ENCODE measurements at regions not wholly inside any gene's neighbourhood (a gene's known extent, or its start where the extent isn't known, plus 50 kb on each side); places are given as distances from the start of the nearest gene placed in this dataset.
"Not testable (repeated sequence)": the region's sequence is repeated elsewhere in the genome, so short reads cannot be mapped to it uniquely, and the experiment has no call there.

- Histone ChIP-seq H3K36me3 (ENCODE audit: control insufficient read depth, insufficient read depth, low read length) (no peaks in the 10 kb centered on the region), H3K27ac (no peak overlapping the region), H3K9me3 (ENCODE audit: control insufficient read depth, low read length) (no peaks in the 10 kb centered on the region), H3K4me2 (ENCODE audit: low read length) (no peak overlapping the region), H2AFZ (no peak overlapping the region), H3K4me3 (ENCODE audit: low read depth, low read length) (no peak overlapping the region), H3K27me3 (ENCODE audit: control insufficient read depth, insufficient read depth, low read length) (no peaks in the 10 kb centered on the region), H3K9ac (no peak overlapping the region), H3K79me2 (no peaks in the 10 kb centered on the region), H3K4me1 (no peaks in the 10 kb centered on the region)
- TF ChIP-seq, protein P1, sequence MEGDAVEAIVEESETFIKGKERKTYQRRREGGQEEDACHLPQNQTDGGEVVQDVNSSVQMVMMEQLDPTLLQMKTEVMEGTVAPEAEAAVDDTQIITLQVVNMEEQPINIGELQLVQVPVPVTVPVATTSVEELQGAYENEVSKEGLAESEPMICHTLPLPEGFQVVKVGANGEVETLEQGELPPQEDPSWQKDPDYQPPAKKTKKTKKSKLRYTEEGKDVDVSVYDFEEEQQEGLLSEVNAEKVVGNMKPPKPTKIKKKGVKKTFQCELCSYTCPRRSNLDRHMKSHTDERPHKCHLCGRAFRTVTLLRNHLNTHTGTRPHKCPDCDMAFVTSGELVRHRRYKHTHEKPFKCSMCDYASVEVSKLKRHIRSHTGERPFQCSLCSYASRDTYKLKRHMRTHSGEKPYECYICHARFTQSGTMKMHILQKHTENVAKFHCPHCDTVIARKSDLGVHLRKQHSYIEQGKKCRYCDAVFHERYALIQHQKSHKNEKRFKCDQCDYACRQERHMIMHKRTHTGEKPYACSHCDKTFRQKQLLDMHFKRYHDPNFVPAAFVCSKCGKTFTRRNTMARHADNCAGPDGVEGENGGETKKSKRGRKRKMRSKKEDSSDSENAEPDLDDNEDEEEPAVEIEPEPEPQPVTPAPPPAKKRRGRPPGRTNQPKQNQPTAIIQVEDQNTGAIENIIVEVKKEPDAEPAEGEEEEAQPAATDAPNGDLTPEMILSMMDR (IDR thresholded peaks at IDR 0.05): no peak
These were observed 1077.6 kb downstream of the TYW1 start for GRCh38 chr7:68074242-68074641.

DNA sequence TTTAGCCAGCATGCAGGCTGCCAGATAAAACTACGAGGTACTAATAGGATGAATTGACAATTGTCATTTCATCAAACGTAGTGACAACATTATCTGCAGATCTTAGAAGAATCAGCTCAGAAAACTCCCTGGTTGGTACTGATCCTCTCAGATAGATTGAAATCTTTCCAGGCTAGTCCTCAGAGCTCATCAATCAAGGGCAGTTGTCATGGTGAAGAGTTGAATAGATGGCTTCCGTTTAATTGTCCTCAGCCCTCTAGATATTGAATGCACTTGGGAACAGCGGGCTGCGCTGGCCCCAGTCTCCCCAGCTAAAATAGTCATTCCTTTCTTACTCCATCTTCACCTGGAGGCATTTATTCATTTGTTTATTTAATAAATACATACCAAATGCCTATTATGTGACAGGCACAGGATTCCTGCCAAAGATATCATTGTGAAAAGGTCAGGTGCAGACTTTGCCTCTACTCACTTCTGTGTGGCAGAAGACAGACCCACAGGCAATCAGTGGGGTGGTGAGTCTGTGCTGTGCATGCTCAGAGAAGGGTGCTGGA lies 1081.6 kb downstream of the TYW1 start:
- H2AFZ ChIP-seq: no peak overlapping the region
- H3K79me2 ChIP-seq: no peaks in the 10 kb centered on the region
- no peaks in the 10 kb centered on the region for H3K36me3 ChIP-seq (ENCODE audit: control insufficient read depth, insufficient read depth, low read length)
- H3K27me3 ChIP-seq (ENCODE audit: control insufficient read depth, insufficient read depth, low read length): no peaks in the 10 kb centered on the region
- H3K4me2 ChIP-seq (ENCODE audit: low read length): no peak overlapping the region
- H3K9me3 ChIP-seq (ENCODE audit: control insufficient read depth, low read length): no peaks in the 10 kb centered on the region
- no peaks in the 10 kb centered on the region for H3K4me1 ChIP-seq
- no peak overlapping the region for H3K27ac ChIP-seq
- TF ChIP-seq, protein P1 (IDR thresholded peaks at IDR 0.05): no peak
- H3K9ac ChIP-seq: no peak overlapping the region
- H3K4me3 ChIP-seq (ENCODE audit: low read depth, low read length): no peak overlapping the region

DNA sequence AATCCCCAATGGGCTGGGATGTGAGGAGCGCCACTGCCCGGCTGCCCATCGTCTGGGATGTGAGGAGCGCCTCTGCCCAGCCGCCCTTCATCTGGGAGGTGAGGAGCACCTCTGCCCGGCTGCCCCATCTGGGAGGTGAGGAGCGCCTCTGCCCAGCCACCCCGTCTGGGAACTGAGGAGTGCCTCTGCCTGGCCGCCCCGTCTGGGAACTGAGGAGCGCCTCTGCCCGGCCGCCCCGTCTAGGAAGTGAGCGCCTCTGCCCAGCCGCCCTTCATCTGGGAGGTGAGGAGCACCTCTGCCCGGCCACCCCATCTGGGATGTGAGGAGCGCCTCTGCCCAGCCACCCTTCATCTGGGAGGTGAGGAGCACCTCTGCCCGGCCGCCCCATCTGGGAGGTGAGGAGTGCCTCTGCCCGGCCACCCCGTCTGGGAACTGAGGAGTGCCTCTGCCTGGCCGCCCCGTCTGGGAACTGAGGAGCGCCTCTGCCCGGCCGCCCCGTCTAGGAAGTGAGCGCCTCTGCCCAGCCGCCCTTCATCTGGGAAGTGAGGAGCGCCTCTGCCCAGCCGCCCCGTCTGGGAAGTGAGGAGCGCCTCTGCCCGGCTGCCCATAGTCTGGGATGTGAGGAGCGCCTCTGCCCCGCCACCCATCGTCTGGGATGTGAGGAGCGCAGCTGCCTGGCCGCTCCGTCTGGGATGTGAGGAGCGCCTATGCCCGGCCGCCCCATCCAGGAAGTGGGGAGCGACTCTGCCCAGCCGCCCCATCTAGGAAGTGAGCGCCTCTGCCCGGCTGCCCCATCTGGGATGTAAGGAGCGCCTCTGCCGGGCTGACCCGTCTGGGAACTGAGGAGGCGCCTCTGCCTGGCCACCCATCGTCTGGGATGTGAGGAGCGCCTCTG lies 1085.7 kb downstream of the TYW1 start:
- H3K9ac ChIP-seq; H3K27ac ChIP-seq; H2AFZ ChIP-seq; H3K4me3 ChIP-seq (ENCODE audit: low read depth, low read length); H3K4me2 ChIP-seq (ENCODE audit: low read length); H3K79me2 ChIP-seq; H3K9me3 ChIP-seq (ENCODE audit: control insufficient read depth, low read length); H3K27me3 ChIP-seq (ENCODE audit: control insufficient read depth, insufficient read depth, low read length); H3K36me3 ChIP-seq (ENCODE audit: control insufficient read depth, insufficient read depth, low read length); H3K4me1 ChIP-seq: not testable (repeated sequence)

DNA sequence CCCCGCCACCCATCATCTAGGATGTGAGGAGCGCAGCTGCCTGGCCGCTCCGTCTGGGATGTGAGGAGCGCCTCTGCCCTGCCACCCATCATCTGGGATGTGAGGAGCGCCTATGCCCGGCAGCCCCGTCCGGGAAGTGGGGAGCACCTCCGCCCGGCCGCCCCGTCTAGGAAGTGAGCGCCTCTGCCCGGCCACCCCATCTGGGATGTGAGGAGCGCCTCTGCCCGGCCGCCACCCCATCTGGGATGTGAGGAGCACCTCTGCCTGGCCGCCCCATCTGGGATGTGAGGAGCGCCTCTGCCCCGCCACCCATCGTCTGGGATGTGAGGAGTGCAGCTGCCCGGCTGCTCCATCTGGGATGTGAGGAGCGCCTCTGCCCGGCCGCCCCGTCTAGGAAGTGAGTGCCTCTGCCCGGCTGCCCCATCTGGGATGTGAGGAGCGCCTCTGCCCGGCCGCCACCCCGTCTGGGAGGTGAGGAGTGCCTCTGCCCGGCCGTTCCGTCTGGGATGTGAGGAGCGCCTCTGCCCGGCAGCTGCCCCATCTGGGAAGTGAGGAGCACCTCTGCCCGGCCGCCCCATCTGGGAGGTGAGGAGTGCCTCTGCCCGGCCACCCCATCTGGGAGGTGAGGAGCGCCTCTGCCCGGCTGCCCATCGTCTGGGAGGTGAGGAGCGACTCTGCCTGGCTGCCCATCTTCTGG lies 1086.5 kb downstream of the TYW1 start:
- H3K36me3 ChIP-seq (ENCODE audit: control insufficient read depth, insufficient read depth, low read length); H3K4me3 ChIP-seq (ENCODE audit: low read depth, low read length); H3K9ac ChIP-seq; H3K27me3 ChIP-seq (ENCODE audit: control insufficient read depth, insufficient read depth, low read length); H3K9me3 ChIP-seq (ENCODE audit: control insufficient read depth, low read length); H3K4me1 ChIP-seq; H3K27ac ChIP-seq; H2AFZ ChIP-seq; H3K4me2 ChIP-seq (ENCODE audit: low read length); H3K79me2 ChIP-seq: not testable (repeated sequence)

DNA sequence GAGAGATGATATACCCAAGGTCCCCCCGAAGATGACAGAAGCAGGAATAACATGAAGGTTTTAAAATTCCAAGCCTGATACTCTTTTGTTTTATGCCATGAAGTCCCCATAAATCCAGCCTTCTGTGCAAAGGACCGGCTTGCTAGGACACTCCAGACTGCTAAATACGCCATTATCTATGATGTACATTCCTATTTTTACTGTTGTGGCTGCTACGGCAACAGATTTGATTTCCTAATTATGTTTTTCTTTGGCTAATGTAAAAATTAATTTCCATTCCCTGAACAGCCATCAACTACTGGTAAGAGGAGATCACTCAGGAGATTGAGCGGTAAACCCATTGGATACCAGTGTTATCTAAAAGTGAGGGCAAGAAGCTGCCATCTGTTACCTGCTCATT lies 1090.8 kb downstream of the TYW1 start:
- Histone ChIP-seq H3K27me3 (ENCODE audit: control insufficient read depth, insufficient read depth, low read length) (no peaks in the 10 kb centered on the region), H3K79me2 (no peaks in the 10 kb centered on the region), H2AFZ (no peak overlapping the region), H3K4me2 (ENCODE audit: low read length) (no peak overlapping the region), H3K27ac (no peak overlapping the region), H3K9me3 (ENCODE audit: control insufficient read depth, low read length) (no peaks in the 10 kb centered on the region), H3K4me3 (ENCODE audit: low read depth, low read length) (no peak overlapping the region), H3K9ac (no peak overlapping the region), H3K4me1 (no peaks in the 10 kb centered on the region), H3K36me3 (ENCODE audit: control insufficient read depth, insufficient read depth, low read length) (no peaks in the 10 kb centered on the region)
- TF ChIP-seq, protein P1 (IDR thresholded peaks at IDR 0.05): no peak
